Left lung (tissue), 4 donors: ENCODE measurements at regions not wholly inside any gene's neighbourhood (a gene's known extent, or its start where the extent isn't known, plus 50 kb on each side); places are given as distances from the start of the nearest gene placed in this dataset.

Experiments used
- ATAC-seq: fragments of 200-7000 bp; cut with Tn5 transposase; one replicate; pipeline ENCODE4 v1.9.1; 2020; ENCODE audit warnings: moderate library complexity
- DNase-seq, 4 donors: peaks; one replicate each; pipeline ENCODE4 v3.0.0-alpha.2; 2013 to 2020
- H3K27ac ChIP-seq, 2 donors: fragments of 200-600 bp; sonication (generic) in 1 of 2; one replicate each; pipeline versions ENCODE4 v1.5.0 to v1.8.0; 2020 to 2021
- H3K27me3 ChIP-seq, 2 donors: fragments of 200-600 bp; sonication (generic) in 1 of 2; one replicate each; pipeline versions ENCODE4 v1.5.0 to v1.8.0; 2020 to 2021
- H3K36me3 ChIP-seq, 2 donors: fragments of 200-600 bp; sonication (generic) in 1 of 2; one replicate each; pipeline versions ENCODE4 v1.5.0 to v1.8.0; 2020 to 2021
- H3K4me1 ChIP-seq, 2 donors: fragments of 200-600 bp; one replicate each; pipeline ENCODE4 v1.8.0; 2021
- H3K4me3 ChIP-seq, 2 donors: fragments of 200-600 bp; sonication (generic) in 1 of 2; one replicate each; pipeline versions ENCODE4 v1.5.0 to v1.8.0; 2020 to 2021; ENCODE audit warnings: mild to moderate bottlenecking in 1 of 2
- H3K9me3 ChIP-seq, 2 donors: fragments of 200-600 bp; sonication (generic) in 1 of 2; one replicate each; pipeline versions ENCODE4 v1.5.0 to v1.8.0; 2020 to 2021
- intact Hi-C, 2 donors: fragments of 100-400 bp; cut with DNase I; formaldehyde crosslinking; loops; one replicate each; pipeline versions ENCODE4 v1.11.2 to v1.14.2; 2022
- TF ChIP-seq, protein P1 (sequence below), 2 donors: fragments of 200-600 bp; sonication (generic) in 1 of 2; IDR thresholded peaks; one replicate each; pipeline versions ENCODE4 v1.5.0 to v1.8.0; 2021; ENCODE audit warnings: antibody characterized with exemption in 2 of 2
- donor health status: DM: no; HTN: yes; CAD: no.
- donor health status: DM: no; HTN: no; CAD: no.

DNA sequence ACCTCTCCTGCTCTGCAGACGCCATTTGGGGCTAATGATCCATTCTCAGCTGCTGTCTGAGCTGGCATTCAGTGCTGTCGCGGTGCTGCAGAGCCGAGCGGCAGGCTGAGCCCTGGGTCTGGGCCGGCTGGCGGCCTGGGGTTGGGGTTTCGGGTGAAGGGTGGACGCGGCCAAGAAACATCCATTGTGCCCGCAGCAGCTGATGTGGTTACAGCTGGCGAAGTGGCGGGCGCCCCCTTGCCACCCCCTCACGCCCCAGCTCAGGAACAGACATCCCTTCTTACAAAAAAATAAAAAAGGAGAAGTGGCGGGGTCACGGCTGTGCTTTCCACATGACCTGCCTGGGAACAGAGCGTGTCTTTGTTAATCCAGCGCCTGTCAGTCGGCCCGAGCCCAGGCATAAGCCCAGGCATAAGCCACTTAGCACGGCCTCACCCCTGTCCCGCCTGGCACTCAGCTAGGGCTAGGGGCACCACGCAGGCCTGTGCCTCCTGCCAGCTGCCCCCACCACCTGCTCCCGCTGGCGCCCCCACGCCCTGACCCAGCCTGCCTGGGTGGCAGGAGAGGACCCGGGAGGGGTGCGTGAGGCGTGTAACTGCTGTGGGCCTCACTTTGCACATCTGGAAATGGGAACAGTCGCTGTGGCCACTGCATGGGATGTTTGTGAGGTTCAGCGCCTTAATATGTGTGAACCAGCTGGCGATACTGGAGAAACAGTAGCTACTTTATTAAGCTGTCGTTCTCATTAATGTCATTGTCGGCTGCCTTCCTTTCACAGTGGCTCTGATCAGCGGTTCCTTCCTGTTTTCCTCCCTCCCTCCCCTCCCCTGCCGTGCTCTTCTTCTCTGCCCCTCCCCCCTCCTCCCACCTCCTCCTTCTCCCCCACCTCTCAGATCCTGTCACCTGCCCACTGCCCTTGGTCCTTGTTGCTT lies 197.7 kb upstream of the CIBAR2 start:
- Histone ChIP-seq H3K27ac (peak overlapping the region; percentile 34 to 44), H3K4me1 (peaks cover 17 to 56% of the 10 kb centered on the region in 2 donors), H3K36me3 (no peaks in the 10 kb centered on the region), H3K4me3 (no peak overlapping the region), H3K9me3 (no peaks in the 10 kb centered on the region), H3K27me3 (peaks cover 0 to 19% of the 10 kb centered on the region in 2 donors)
- peak in 3 of 4 donors; percentile 54 to 85 (median 77) for DNase-seq
- peak; percentile 39 for ATAC-seq
- TF ChIP-seq, protein P1, sequence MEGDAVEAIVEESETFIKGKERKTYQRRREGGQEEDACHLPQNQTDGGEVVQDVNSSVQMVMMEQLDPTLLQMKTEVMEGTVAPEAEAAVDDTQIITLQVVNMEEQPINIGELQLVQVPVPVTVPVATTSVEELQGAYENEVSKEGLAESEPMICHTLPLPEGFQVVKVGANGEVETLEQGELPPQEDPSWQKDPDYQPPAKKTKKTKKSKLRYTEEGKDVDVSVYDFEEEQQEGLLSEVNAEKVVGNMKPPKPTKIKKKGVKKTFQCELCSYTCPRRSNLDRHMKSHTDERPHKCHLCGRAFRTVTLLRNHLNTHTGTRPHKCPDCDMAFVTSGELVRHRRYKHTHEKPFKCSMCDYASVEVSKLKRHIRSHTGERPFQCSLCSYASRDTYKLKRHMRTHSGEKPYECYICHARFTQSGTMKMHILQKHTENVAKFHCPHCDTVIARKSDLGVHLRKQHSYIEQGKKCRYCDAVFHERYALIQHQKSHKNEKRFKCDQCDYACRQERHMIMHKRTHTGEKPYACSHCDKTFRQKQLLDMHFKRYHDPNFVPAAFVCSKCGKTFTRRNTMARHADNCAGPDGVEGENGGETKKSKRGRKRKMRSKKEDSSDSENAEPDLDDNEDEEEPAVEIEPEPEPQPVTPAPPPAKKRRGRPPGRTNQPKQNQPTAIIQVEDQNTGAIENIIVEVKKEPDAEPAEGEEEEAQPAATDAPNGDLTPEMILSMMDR (IDR thresholded peaks at IDR 0.05), result no peak
- intact Hi-C loops, result no loop called here

DNA sequence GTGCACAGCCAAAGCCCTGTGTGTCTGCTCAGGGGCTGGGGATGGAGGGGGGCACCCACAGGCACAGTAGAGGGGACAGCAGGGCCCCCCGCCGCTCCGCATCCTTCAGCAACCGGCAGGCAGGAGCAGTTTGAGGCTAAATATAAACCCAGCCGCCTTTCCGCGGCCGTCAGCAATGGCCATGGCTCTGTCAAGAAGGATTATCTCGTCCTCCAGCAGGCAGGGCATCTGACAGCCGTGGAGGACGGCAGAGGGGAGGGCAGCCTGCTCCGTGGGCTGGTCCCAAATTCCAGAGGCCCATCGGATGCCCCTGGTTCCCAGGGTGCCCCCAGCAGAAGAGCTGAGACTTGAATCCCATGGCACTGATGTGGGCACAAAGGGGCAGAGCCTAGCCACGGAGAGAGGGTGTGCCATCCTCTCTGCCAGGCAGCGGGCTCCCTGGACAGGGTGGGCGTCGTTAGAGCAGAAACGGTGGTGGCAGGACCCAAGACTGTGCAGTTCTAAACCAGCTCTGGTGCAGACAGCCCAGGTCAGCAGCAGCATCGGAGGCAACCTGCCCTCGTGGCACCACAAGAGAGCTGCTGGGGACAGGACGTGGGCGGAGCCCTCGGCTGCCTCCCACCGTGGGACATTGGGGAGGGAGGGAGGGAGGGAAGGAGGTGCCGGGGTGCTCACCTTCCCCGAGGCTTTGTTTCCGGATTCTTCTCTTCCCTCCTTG lies 198.8 kb upstream of the CIBAR2 start:
- TF ChIP-seq, protein P1 (IDR thresholded peaks at IDR 0.05), result no peak
- H3K27me3 ChIP-seq, result peaks cover 0 to 19% of the 10 kb centered on the region in 2 donors
- intact Hi-C loops, result no loop called here
- no peaks in the 10 kb centered on the region for H3K36me3 ChIP-seq
- ATAC-seq (no peak), DNase-seq (peak in 1 of 4 donors; percentile 71)
- H3K27ac ChIP-seq, result no peak overlapping the region
- peaks cover 14 to 48% of the 10 kb centered on the region in 2 donors for H3K4me1 ChIP-seq
- no peaks in the 10 kb centered on the region for H3K9me3 ChIP-seq
- no peak overlapping the region for H3K4me3 ChIP-seq

DNA sequence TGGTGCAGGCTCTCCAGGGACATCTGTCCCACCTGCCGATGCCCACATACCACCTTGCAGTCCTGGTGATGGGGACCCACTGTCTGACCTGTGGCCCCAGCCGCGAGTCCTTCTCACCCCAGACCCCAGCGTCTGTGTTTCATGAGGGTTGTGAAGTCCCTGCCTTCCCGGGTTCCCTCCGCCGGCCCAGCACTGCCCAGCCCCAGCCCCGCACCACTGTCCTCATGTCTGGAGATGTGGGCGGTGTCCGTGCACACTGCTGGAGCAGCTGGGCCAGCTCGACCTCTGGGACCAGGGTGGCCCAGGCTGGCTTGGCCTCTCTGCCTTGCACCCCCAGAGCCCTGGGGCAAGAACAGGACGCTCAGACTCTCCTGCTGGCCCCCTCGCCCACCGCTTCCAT lies 199.5 kb upstream of the CIBAR2 start:
- ATAC-seq, result no peak
- Histone ChIP-seq H3K36me3 (no peaks in the 10 kb centered on the region), H3K27me3 (peaks cover 0 to 19% of the 10 kb centered on the region in 2 donors), H3K4me1 (peaks cover 6 to 47% of the 10 kb centered on the region in 2 donors), H3K4me3 (no peak overlapping the region), H3K27ac (no peak overlapping the region), H3K9me3 (no peaks in the 10 kb centered on the region)
- peak in 1 of 4 donors; percentile 65 for DNase-seq
- intact Hi-C loops, result no loop called here
- TF ChIP-seq, protein P1 (IDR thresholded peaks at IDR 0.05), result no peak

DNA sequence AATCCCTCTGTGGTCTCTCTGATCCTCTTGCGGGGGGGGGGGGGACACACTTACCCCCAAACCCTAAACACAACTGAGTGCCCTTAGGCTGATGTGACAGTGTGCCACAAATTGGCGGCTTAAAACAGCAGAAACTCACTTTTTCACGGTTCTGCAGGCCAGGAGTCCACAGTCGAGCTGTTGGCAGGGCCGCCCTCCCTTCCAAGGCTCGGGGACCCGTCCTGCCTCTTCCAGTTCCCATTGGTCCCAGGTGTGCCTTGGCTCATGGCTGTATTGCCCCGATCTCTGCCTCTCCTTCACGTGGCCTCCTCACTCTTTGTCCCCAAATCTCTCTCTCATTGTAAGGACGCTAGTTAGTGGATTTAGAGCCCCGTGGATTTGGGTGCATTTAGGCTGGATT lies 199.9 kb upstream of the CIBAR2 start:
- ATAC-seq (no peak), DNase-seq (no peak)
- Histone ChIP-seq H3K27ac (no peak overlapping the region), H3K4me3 (no peak overlapping the region), H3K4me1 (peaks cover 5 to 46% of the 10 kb centered on the region in 2 donors), H3K27me3 (peaks cover 0 to 19% of the 10 kb centered on the region in 2 donors), H3K36me3 (no peaks in the 10 kb centered on the region), H3K9me3 (no peaks in the 10 kb centered on the region)
- TF ChIP-seq, protein P1 (IDR thresholded peaks at IDR 0.05), result no peak
- intact Hi-C loops, result no loop called here
